Upper lobe of left lung (tissue), 6 donors: ENCODE measurements at regions not wholly inside any gene's neighbourhood (a gene's known extent, or its start where the extent isn't known, plus 50 kb on each side); places are given as distances from the start of the nearest gene placed in this dataset.

Source experiments
- ATAC-seq, 2 donors: fragments of 200-7000 bp; cut with Tn5 transposase; one replicate each; pipeline ENCODE4 v1.9.1; 2022; ENCODE audit warnings: mild to moderate bottlenecking in 2 of 2, moderate library complexity in 2 of 2; ENCODE audit not compliant: low FRiP score in 2 of 2
- DNase-seq, 2 donors: peaks; one replicate each; pipeline ENCODE4 v3.0.0-alpha.2; 2019 to 2020
- H3K27ac ChIP-seq, 4 donors: fragments of 200-600 bp; sonication (generic); one replicate each; pipeline ENCODE4 v1.5.1; 2016 to 2019
- H3K27me3 ChIP-seq, 4 donors: fragments of 200-600 bp; sonication (generic); one replicate each; pipeline ENCODE4 v1.5.1; 2017 to 2019
- H3K36me3 ChIP-seq, 4 donors: fragments of 200-600 bp; sonication (generic); one replicate each; pipeline ENCODE4 v1.5.1; 2016 to 2019
- H3K4me1 ChIP-seq, 4 donors: fragments of 200-600 bp; sonication (generic); one replicate each; pipeline ENCODE4 v1.5.1; 2018 to 2019
- H3K4me3 ChIP-seq, 4 donors: fragments of 200-600 bp; sonication (generic); one replicate each; pipeline ENCODE4 v1.5.1; 2017 to 2019; ENCODE audit warnings: mild to moderate bottlenecking in 2 of 4, moderate library complexity in 1 of 4
- H3K9me3 ChIP-seq, 4 donors: fragments of 200-600 bp; sonication (generic); one replicate each; pipeline ENCODE4 v1.5.1; 2018 to 2019
- EP300 ChIP-seq, 4 donors: sonication (generic); formaldehyde crosslinking; IDR thresholded peaks; one replicate each; pipeline ENCODE4 v1.5.1; 2017; ENCODE audit warnings: antibody characterized with exemption in 4 of 4, control low read depth in 2 of 4
- POLR2A ChIP-seq, 4 donors: fragments of 450-650 bp; IDR thresholded peaks; one replicate each; pipeline ENCODE4 v1.5.1; 2016 to 2017; ENCODE audit warnings: antibody characterized with exemption in 4 of 4, mild to moderate bottlenecking in 2 of 4
- POLR2AphosphoS5 ChIP-seq, 2 donors: sonication (generic); formaldehyde crosslinking; IDR thresholded peaks; one replicate each; pipeline ENCODE4 v1.5.1; 2017; ENCODE audit warnings: antibody characterized with exemption in 2 of 2
- WGBS, 2 donors: methylation state at CpG; one replicate each; pipeline ENCODE4 v1.1.5; 2017 to 2018; 5-methylcytosine and 5-hydroxymethylcytosine counted together
- TF ChIP-seq, protein P1 (sequence below), 6 experiments: fragments of 450-650 bp in 4 of 6; fragments of 200-600 bp in 2 of 6; sonication (generic) in 2 of 6; IDR thresholded peaks; one replicate each; pipeline ENCODE4 v1.5.1; 2016 to 2019; ENCODE audit warnings: antibody characterized with exemption in 6 of 6
- donor health status: DM: no; HTN: no; CAD: no; lungs with moderate emphysema.
- donor health status: DM: no; HTN: yes; CAD: no; lungs with severe emphysema.

DNA sequence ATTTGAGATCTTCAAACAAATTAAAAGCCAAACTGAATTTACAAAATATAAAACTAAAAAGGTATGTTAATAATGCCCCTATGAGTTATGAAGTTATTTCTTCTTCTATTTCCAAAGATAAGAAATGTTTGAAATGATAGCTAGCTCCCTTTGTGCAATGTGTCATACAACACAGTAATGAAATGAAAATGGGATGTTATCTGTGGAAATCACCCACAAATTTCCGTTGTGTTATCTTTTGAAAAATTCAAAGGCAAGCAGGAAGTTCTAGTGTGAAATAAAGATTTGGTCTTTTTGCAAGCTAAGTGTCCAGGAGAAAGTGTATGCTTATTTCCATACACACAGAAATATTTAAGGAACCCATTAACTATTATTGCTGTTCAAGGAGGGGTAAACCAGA is 375.3 kb upstream of the PRR16 start:
- H3K4me3 ChIP-seq = no peak overlapping the region
- DNase-seq = no peak
- no peaks in the 10 kb centered on the region for H3K4me1 ChIP-seq
- H3K36me3 ChIP-seq = no peaks in the 10 kb centered on the region
- no peak overlapping the region for H3K27ac ChIP-seq
- WGBS, 2 donors = 39 to 41% methylated on average over 1 of the region's 1 CpG
- H3K9me3 ChIP-seq = no peaks in the 10 kb centered on the region
- TF ChIP-seq POLR2AphosphoS5 (IDR thresholded peaks at IDR 0.05) (no peak), POLR2A (IDR thresholded peaks at IDR 0.05) (no peak), EP300 (IDR thresholded peaks at IDR 0.05) (no peak)
- TF ChIP-seq, protein P1, sequence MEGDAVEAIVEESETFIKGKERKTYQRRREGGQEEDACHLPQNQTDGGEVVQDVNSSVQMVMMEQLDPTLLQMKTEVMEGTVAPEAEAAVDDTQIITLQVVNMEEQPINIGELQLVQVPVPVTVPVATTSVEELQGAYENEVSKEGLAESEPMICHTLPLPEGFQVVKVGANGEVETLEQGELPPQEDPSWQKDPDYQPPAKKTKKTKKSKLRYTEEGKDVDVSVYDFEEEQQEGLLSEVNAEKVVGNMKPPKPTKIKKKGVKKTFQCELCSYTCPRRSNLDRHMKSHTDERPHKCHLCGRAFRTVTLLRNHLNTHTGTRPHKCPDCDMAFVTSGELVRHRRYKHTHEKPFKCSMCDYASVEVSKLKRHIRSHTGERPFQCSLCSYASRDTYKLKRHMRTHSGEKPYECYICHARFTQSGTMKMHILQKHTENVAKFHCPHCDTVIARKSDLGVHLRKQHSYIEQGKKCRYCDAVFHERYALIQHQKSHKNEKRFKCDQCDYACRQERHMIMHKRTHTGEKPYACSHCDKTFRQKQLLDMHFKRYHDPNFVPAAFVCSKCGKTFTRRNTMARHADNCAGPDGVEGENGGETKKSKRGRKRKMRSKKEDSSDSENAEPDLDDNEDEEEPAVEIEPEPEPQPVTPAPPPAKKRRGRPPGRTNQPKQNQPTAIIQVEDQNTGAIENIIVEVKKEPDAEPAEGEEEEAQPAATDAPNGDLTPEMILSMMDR (IDR thresholded peaks at IDR 0.05) = no peak
- no peaks in the 10 kb centered on the region for H3K27me3 ChIP-seq
- no peak for ATAC-seq

DNA sequence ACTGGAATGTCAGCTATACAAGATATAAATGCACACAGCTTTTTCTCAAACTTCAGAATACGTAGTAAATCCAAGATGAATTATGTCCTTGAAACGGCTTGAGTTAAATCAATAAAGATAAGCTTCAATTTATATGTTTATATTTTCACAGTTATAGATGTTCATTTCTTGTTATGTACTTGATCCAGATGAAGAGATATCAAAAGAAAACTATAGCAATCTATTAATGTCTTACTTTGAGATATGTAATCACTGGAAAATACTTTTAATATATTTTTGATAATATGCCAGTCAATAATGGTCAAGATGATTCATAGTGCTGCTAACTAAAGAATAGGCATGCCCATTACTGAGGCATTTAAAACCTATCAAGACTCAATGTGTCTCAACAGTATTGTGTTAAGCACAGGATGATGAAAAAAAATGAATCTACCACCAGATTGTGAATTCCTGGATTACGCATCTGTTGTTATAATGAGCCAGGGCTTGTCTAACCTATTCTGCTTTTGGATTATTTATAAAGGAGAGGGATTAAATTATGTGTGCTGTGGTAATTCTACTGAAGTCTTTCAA is 372.6 kb upstream of the PRR16 start:
- no peak overlapping the region for H3K4me3 ChIP-seq
- no peak for DNase-seq
- no peaks in the 10 kb centered on the region for H3K9me3 ChIP-seq
- no peaks in the 10 kb centered on the region for H3K36me3 ChIP-seq
- no peak overlapping the region for H3K27ac ChIP-seq
- H3K4me1 ChIP-seq = no peaks in the 10 kb centered on the region
- TF ChIP-seq EP300 (IDR thresholded peaks at IDR 0.05) (no peak), POLR2A (IDR thresholded peaks at IDR 0.05) (no peak), POLR2AphosphoS5 (IDR thresholded peaks at IDR 0.05) (no peak)
- TF ChIP-seq, protein P1 (IDR thresholded peaks at IDR 0.05) = no peak
- no peak for ATAC-seq
- WGBS, 2 donors = 54 to 70% methylated on average over 3 of the region's 3 CpGs
- H3K27me3 ChIP-seq = no peaks in the 10 kb centered on the region

DNA sequence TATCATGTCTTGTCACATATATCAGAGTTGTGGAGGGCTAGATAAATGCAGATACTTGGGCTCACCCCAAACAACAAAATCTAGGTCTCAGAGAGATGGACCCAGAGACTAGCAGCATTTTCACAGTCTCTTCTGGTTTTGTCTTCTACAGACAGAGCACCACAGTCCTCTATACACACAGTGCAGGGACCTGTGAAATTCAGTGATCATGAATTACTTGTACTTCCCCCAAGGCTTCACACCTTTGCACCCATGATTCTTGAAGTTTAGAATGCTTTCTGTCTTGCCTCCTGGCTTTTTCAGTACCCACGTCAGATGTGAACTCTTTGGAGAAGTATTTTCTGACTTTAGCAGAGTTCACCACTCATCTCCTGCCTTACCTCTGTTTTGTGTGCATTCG is 371.5 kb upstream of the PRR16 start:
- Histone ChIP-seq H3K27me3 (no peaks in the 10 kb centered on the region), H3K4me1 (no peaks in the 10 kb centered on the region), H3K27ac (no peak overlapping the region), H3K36me3 (no peaks in the 10 kb centered on the region), H3K4me3 (no peak overlapping the region), H3K9me3 (no peaks in the 10 kb centered on the region)
- TF ChIP-seq POLR2AphosphoS5 (IDR thresholded peaks at IDR 0.05) = no peak
- TF ChIP-seq, protein P1 (IDR thresholded peaks at IDR 0.05) = no peak
- no peak for TF ChIP-seq POLR2A (IDR thresholded peaks at IDR 0.05)
- no peak for TF ChIP-seq EP300 (IDR thresholded peaks at IDR 0.05)
- ATAC-seq (no peak), DNase-seq (no peak)
- WGBS, 2 donors = 68% methylated on average over 2 of the region's 2 CpGs

DNA sequence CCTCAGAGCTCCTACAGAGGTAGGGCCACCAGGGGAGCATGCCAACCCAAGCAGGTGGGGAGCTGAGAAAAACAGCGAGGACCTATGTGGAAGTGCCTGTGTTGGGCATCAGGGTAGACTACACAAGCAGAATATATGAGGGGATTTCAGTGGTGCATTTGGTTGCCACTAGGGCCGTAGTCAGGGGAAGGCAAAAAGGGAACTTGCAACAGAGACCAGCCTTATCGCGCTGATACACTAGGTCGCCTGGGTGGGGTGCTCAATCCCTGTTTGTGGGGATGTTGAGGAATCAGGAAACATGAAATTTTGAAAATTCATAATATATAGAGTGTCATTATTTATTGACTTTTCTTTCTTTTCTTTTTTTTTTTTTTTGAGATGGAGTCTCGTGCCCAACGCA is 370.9 kb upstream of the PRR16 start:
- peak in 1 of 2 donors; percentile 70 for ATAC-seq
- 48 to 88% methylated on average over 7 of the region's 7 CpGs for WGBS, 2 donors
- Histone ChIP-seq H3K36me3 (no peaks in the 10 kb centered on the region), H3K27me3 (no peaks in the 10 kb centered on the region), H3K4me3 (no peak overlapping the region), H3K9me3 (no peaks in the 10 kb centered on the region), H3K4me1 (no peaks in the 10 kb centered on the region), H3K27ac (no peak overlapping the region)
- TF ChIP-seq POLR2AphosphoS5 (IDR thresholded peaks at IDR 0.05) = no peak
- TF ChIP-seq, protein P1 (IDR thresholded peaks at IDR 0.05) = peak in 1 of 6 experiments; percentile 9
- no peak for TF ChIP-seq EP300 (IDR thresholded peaks at IDR 0.05)
- TF ChIP-seq POLR2A (IDR thresholded peaks at IDR 0.05) = no peak
- DNase-seq = peak in 1 of 2 donors; percentile 28

DNA sequence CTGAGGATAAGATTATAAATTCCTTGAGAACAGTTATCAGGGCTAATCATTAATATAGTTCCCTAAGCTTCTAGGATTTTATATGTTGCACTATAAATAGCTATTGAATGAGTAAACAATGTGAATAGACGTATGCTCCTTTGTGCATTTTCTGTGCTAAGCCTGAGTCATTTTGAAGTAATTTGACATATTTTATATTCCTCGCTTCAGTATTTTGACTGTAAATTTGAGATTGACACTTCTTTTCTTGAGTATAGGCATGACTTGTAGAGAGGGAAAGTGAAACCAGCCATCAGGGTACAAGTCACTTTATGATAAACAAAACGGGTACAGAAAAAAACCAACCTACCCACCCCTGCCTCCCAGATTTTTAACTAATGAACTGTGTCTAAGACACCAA is 367.7 kb upstream of the PRR16 start:
- TF ChIP-seq POLR2AphosphoS5 (IDR thresholded peaks at IDR 0.05) = no peak
- TF ChIP-seq, protein P1 (IDR thresholded peaks at IDR 0.05) = no peak
- no peak for TF ChIP-seq EP300 (IDR thresholded peaks at IDR 0.05)
- no peak for TF ChIP-seq POLR2A (IDR thresholded peaks at IDR 0.05)
- H3K27me3 ChIP-seq = no peaks in the 10 kb centered on the region
- H3K4me3 ChIP-seq = peak overlapping the region in 1 of 4 donors; percentile 4
- no peak overlapping the region for H3K27ac ChIP-seq
- no peaks in the 10 kb centered on the region for H3K4me1 ChIP-seq
- H3K9me3 ChIP-seq = no peaks in the 10 kb centered on the region
- WGBS, 2 donors = 26 to 30% methylated on average over 3 of the region's 3 CpGs
- ATAC-seq (no peak), DNase-seq (no peak)
- no peaks in the 10 kb centered on the region for H3K36me3 ChIP-seq
